Prostate gland (tissue), 2 donors: ENCODE measurements at regions not wholly inside any gene's neighbourhood (a gene's known extent, or its start where the extent isn't known, plus 50 kb on each side); places are given as distances from the start of the nearest gene placed in this dataset.

Experiments
- DNase-seq: peaks from one replicate; pipeline ENCODE4 v3.0.0-alpha.2; 2019; ENCODE audit warnings: low spot score
- H3K27ac ChIP-seq, 2 donors: fragments of 200-600 bp; sonication (generic); 2 replicates each; pipeline ENCODE4 v1.5.1; 2017 to 2019
- H3K27me3 ChIP-seq: fragments of 200-600 bp; sonication (generic); replicated peaks from 2 replicates; pipeline ENCODE4 v1.5.1; 2019; ENCODE audit not compliant: insufficient read depth
- H3K36me3 ChIP-seq, 2 donors: fragments of 200-600 bp; sonication (generic); 1 replicate in 1 of 2; 2 replicates in 1 of 2; pipeline versions ENCODE4 v1.5.1 to v1.8.1; 2017 to 2019
- H3K4me1 ChIP-seq: fragments of 200-600 bp; sonication (generic); replicated peaks from 2 replicates; pipeline ENCODE4 v1.5.1; 2019
- H3K4me3 ChIP-seq, 2 donors: fragments of 200-600 bp; sonication (generic); 2 replicates each; pipeline ENCODE4 v1.5.1; 2017 to 2019
- H3K9me3 ChIP-seq: fragments of 200-600 bp; sonication (generic); 2 replicates; pipeline ENCODE4 v1.5.1; 2017
- POLR2A ChIP-seq: fragments of 450-650 bp; IDR thresholded peaks from one replicate; pipeline ENCODE4 v1.6.1; 2016; ENCODE audit warnings: antibody characterized with exemption, mild to moderate bottlenecking
- POLR2AphosphoS5 ChIP-seq: sonication (generic); formaldehyde crosslinking; IDR thresholded peaks from one replicate; pipeline ENCODE4 v1.6.1; 2017; ENCODE audit warnings: antibody characterized with exemption
- WGBS: methylation state at CpG from one replicate; pipeline ENCODE4 v1.1.5; 2018; 5-methylcytosine and 5-hydroxymethylcytosine counted together
- intact Hi-C: fragments of 100-400 bp; cut with DNase I; formaldehyde crosslinking; loops from one replicate; pipeline ENCODE4 v1.14.2; 2022
- TF ChIP-seq, protein P1 (sequence below), 4 experiments: fragments of 200-600 bp in 2 of 4; fragments of 450-650 bp in 2 of 4; sonication (generic) in 2 of 4; IDR thresholded peaks; 1 replicate in 3 of 4; 2 replicates in 1 of 4; pipeline ENCODE4 v1.5.1; 2016 to 2019; ENCODE audit warnings: antibody characterized with exemption in 4 of 4, mild to moderate bottlenecking in 2 of 4, moderate library complexity in 2 of 4

DNA sequence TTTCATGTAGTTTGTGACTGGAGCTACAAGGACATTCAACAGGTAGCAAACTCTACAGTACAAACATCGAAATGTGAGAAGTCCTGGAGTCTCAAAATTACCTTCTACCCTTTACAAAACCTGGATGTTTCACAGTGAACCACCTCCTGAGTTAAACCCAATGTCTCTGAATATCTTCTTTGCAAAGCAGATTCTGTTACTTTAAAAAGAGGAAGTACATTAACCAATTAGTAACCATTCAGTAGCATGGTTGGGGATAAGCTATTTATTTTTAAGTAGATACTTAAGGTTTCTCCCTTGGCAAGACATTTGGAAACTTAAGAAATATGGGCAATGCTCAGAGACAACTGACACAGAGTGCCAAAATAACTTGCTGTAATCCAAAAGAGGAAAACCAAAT is 371.9 kb upstream of the NWD2 start:
- no peak overlapping the region for H3K4me3 ChIP-seq
- DNase-seq: no peak
- 78% methylated on average over 1 of the region's 1 CpG for WGBS
- intact Hi-C loops: no loop called here
- no peaks in the 10 kb centered on the region for H3K4me1 ChIP-seq
- no peak overlapping the region for H3K27ac ChIP-seq
- TF ChIP-seq POLR2A: no peak
- TF ChIP-seq, protein P1, sequence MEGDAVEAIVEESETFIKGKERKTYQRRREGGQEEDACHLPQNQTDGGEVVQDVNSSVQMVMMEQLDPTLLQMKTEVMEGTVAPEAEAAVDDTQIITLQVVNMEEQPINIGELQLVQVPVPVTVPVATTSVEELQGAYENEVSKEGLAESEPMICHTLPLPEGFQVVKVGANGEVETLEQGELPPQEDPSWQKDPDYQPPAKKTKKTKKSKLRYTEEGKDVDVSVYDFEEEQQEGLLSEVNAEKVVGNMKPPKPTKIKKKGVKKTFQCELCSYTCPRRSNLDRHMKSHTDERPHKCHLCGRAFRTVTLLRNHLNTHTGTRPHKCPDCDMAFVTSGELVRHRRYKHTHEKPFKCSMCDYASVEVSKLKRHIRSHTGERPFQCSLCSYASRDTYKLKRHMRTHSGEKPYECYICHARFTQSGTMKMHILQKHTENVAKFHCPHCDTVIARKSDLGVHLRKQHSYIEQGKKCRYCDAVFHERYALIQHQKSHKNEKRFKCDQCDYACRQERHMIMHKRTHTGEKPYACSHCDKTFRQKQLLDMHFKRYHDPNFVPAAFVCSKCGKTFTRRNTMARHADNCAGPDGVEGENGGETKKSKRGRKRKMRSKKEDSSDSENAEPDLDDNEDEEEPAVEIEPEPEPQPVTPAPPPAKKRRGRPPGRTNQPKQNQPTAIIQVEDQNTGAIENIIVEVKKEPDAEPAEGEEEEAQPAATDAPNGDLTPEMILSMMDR (IDR thresholded peaks at IDR 0.05): no peak
- TF ChIP-seq POLR2AphosphoS5: no peak
- H3K9me3 ChIP-seq: no peaks in the 10 kb centered on the region
- no peaks in the 10 kb centered on the region for H3K36me3 ChIP-seq
- no peaks in the 10 kb centered on the region for H3K27me3 ChIP-seq

DNA sequence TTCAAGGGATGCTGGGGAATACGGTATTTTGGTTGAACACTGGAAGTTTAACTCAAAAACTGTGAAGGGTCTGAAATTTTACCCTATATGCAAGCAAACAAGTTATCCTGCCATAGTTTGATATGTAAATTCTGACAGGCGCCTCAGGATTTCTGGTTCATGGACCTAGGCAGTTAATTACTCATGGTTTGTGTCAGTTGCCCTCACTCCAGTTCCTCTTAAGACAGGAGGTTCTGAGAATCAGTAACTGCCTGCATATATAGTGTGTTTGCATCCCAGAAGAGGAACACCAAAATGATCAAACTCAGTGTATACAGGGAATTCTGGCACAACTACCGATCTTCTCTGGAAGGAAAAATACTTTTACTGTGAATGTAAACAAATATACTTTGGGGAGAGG is 360.4 kb upstream of the NWD2 start:
- Histone ChIP-seq H3K9me3 (no peaks in the 10 kb centered on the region), H3K27me3 (no peaks in the 10 kb centered on the region), H3K4me3 (no peak overlapping the region), H3K36me3 (no peaks in the 10 kb centered on the region), H3K27ac (no peak overlapping the region), H3K4me1 (no peaks in the 10 kb centered on the region)
- no peak for TF ChIP-seq POLR2A
- TF ChIP-seq, protein P1 (IDR thresholded peaks at IDR 0.05): no peak
- no peak for TF ChIP-seq POLR2AphosphoS5
- DNase-seq: no peak
- WGBS: 89% methylated on average over 3 of the region's 3 CpGs
- intact Hi-C loops: no loop called here

DNA sequence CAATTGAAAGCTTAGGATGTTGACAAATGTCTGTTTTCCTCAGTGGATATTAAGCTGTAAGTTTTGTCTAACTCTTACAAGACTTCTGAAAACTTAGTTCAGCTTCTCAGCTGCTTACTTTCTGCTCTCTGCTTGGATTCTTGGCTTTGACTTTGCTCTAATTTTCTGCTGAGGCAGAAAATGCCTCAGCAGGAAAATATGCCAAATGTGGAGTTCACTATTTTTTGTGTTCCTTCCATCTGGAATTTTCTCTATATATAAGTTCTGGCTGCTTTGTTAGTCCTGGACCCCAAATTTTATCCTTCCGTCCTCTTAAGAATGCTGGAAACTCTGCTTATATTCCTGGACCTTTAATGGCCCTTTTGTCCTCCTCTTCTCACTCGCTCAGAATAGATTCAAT is 352.6 kb upstream of the NWD2 start:
- no peaks in the 10 kb centered on the region for H3K27me3 ChIP-seq
- H3K9me3 ChIP-seq: no peaks in the 10 kb centered on the region
- no peak for DNase-seq
- no peaks in the 10 kb centered on the region for H3K4me1 ChIP-seq
- H3K4me3 ChIP-seq: no peak overlapping the region
- intact Hi-C loops: no loop called here
- H3K27ac ChIP-seq: no peak overlapping the region
- 71% methylated on average over 2 of the region's 2 CpGs for WGBS
- no peaks in the 10 kb centered on the region for H3K36me3 ChIP-seq
- TF ChIP-seq POLR2A (no peak), POLR2AphosphoS5 (no peak)

DNA sequence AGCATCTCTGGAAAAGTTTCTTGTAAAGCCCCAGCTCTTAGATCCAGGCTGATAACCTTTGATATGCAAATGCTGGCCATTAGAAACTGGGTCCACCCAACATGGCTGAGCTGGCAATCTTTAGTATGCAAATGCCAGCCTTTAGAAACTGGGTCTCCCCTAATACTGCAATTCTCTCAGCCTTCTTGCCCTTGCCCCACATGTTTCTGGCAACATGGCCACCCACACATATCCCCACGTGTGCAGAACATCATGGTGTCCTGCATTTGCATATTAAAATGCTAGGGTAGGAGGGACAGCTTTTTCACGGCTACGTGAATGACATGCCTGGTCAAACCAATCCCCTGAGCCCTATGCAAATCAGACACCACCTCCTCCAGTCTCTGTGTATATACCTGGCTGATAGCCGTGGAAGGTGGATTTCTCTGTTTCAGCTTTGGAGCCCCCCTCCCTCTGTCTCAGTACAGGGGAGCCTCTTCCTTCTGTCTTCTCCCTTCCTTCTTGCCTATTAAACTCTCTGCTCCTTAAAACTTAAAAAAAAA is 344.0 kb upstream of the NWD2 start:
- no peak overlapping the region for H3K27ac ChIP-seq
- H3K4me1 ChIP-seq: no peaks in the 10 kb centered on the region
- TF ChIP-seq POLR2A (no peak), POLR2AphosphoS5 (no peak)
- TF ChIP-seq, protein P1 (IDR thresholded peaks at IDR 0.05): no peak
- WGBS: 85% methylated on average over 4 of the region's 4 CpGs
- intact Hi-C loops: no loop called here
- no peaks in the 10 kb centered on the region for H3K27me3 ChIP-seq
- DNase-seq: no peak
- H3K4me3 ChIP-seq: no peak overlapping the region
- H3K36me3 ChIP-seq: no peaks in the 10 kb centered on the region
- no peaks in the 10 kb centered on the region for H3K9me3 ChIP-seq

DNA sequence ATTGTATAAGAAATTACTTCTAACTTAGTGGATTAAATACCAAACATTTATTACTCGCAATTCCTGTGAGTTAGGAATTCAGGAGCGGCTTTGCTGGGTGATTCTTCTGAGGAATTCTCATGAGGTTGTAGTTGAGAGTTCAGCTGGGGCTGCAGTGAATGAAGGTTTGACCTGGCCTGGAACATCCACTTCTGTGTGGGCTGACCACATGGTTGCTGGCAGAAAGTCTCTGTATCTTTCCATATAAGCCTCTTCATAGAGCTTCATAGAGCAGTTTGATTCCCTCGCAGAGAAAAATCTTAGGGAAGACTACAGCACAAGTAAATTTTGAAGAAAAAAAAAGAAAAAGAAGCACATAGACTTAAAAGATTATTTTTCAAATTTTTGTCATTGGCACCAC is 339.7 kb upstream of the NWD2 start:
- 85% methylated on average over 3 of the region's 3 CpGs for WGBS
- Histone ChIP-seq H3K36me3 (no peaks in the 10 kb centered on the region), H3K27me3 (no peaks in the 10 kb centered on the region), H3K4me3 (no peak overlapping the region), H3K9me3 (no peaks in the 10 kb centered on the region), H3K4me1 (no peaks in the 10 kb centered on the region), H3K27ac (no peak overlapping the region)
- TF ChIP-seq, protein P1 (IDR thresholded peaks at IDR 0.05): no peak
- intact Hi-C loops: no loop called here
- DNase-seq: no peak
